Activated naive CD8-positive, alpha-beta T cell treated with anti-CD3 and anti-CD28 coated beads, Interleukin-2, amount 10 ng/mL, durations not matched to agents 7 days and 5 days (primary cell): ENCODE measurements at regions not wholly inside any gene's neighbourhood (a gene's known extent, or its start where the extent isn't known, plus 50 kb on each side); places are given as distances from the start of the nearest gene placed in this dataset.
"Not testable (repeated sequence)": the region's sequence is repeated elsewhere in the genome, so short reads cannot be mapped to it uniquely, and the experiment has no call there.

Experiments used
- ATAC-seq: fragments of 150-1000 bp; cut with Tn5 transposase; one replicate; pipeline ENCODE4 v1.10.0; 2021; ENCODE audit warnings: low read depth, moderate library complexity
- POLR2A ChIA-PET: fragments of 350-600 bp; sonication (Branson Sonifier 250); formaldehyde crosslinking; loops from one replicate; lab custom pipeline; 2021; ENCODE audit warnings: antibody characterized with exemption; lab: Charles Lee
- DNase-seq: peaks from one replicate; pipeline ENCODE4 v3.0.0; 2021
- H3K27ac Mint-ChIP-seq: one replicate; pipeline ENCODE4 v1.8.0; 2022; ENCODE audit warnings: mild to moderate bottlenecking, mixed read lengths
- H3K27me3 Mint-ChIP-seq: one replicate; pipeline ENCODE4 v1.8.0; 2022; ENCODE audit warnings: mild to moderate bottlenecking, moderate library complexity, mixed read lengths
- H3K36me3 Mint-ChIP-seq: one replicate; pipeline ENCODE4 v1.8.0; 2021; ENCODE audit warnings: mild to moderate bottlenecking, mixed read lengths
- H3K4me1 Mint-ChIP-seq: one replicate; pipeline ENCODE4 v1.8.0; 2021; ENCODE audit warnings: mixed read lengths
- H3K4me3 Mint-ChIP-seq: one replicate; pipeline ENCODE4 v1.8.0; 2022; ENCODE audit warnings: mild to moderate bottlenecking, moderate library complexity, mixed read lengths
- H3K9me3 Mint-ChIP-seq: one replicate; pipeline ENCODE4 v1.8.0; 2021; ENCODE audit warnings: mixed read lengths

GRCh38 chr6:104676679-104677078 lies 183.0 kb downstream of the HACE1 start:
- H3K27ac Mint-ChIP-seq, H3K36me3 Mint-ChIP-seq, H3K27me3 Mint-ChIP-seq, POLR2A ChIA-PET, H3K4me1 Mint-ChIP-seq, ATAC-seq, H3K4me3 Mint-ChIP-seq, DNase-seq: not testable (repeated sequence)
- peaks cover 14% of the 10 kb centered on the region for H3K9me3 Mint-ChIP-seq

- H3K27me3 Mint-ChIP-seq, DNase-seq, ATAC-seq, H3K4me1 Mint-ChIP-seq, H3K27ac Mint-ChIP-seq, H3K36me3 Mint-ChIP-seq, H3K4me3 Mint-ChIP-seq, POLR2A ChIA-PET: not testable (repeated sequence)
- peaks cover 14% of the 10 kb centered on the region for H3K9me3 Mint-ChIP-seq
These were observed 184.6 kb downstream of the HACE1 start for GRCh38 chr6:104675161-104675560.

GRCh38 chr6:104673078-104673477 lies 186.6 kb downstream of the HACE1 start:
- POLR2A ChIA-PET = not testable (repeated sequence)

GRCh38 chr6:104671591-104671891 lies 188.2 kb downstream of the HACE1 start:
- H3K9me3 Mint-ChIP-seq = peaks cover 14% of the 10 kb centered on the region
- H3K4me3 Mint-ChIP-seq, H3K36me3 Mint-ChIP-seq, H3K27me3 Mint-ChIP-seq, DNase-seq, H3K27ac Mint-ChIP-seq, H3K4me1 Mint-ChIP-seq, POLR2A ChIA-PET, ATAC-seq: not testable (repeated sequence)

More at GRCh38 chr6:104673078-104673477, 186.6 kb downstream of the HACE1 start:
- not testable (repeated sequence) for H3K27ac Mint-ChIP-seq, H3K4me1 Mint-ChIP-seq, ATAC-seq, DNase-seq, H3K36me3 Mint-ChIP-seq, H3K27me3 Mint-ChIP-seq, H3K4me3 Mint-ChIP-seq
- peaks cover 14% of the 10 kb centered on the region for H3K9me3 Mint-ChIP-seq

- H3K27ac Mint-ChIP-seq, H3K4me3 Mint-ChIP-seq, H3K36me3 Mint-ChIP-seq, H3K4me1 Mint-ChIP-seq, POLR2A ChIA-PET, DNase-seq, ATAC-seq, H3K27me3 Mint-ChIP-seq: not testable (repeated sequence)
- peaks cover 15% of the 10 kb centered on the region for H3K9me3 Mint-ChIP-seq
These were observed 188.7 kb downstream of the HACE1 start for GRCh38 chr6:104670834-104671590.

- Mint-ChIP-seq H3K9me3 (peaks cover 15% of the 10 kb centered on the region), H3K27me3 (peaks cover 6% of the 10 kb centered on the region), H3K27ac (no peak overlapping the region), H3K4me1 (no peaks in the 10 kb centered on the region), H3K36me3 (peaks cover 1% of the 10 kb centered on the region), H3K4me3 (no peak overlapping the region)
- DNase-seq (no peak), ATAC-seq (no peak)
- POLR2A ChIA-PET = no interaction called here
These were observed 190.2 kb downstream of the HACE1 start for GRCh38 chr6:104669483-104669882.

- Mint-ChIP-seq H3K36me3 (peaks cover 1% of the 10 kb centered on the region), H3K4me1 (peaks cover 6% of the 10 kb centered on the region), H3K9me3 (no peaks in the 10 kb centered on the region), H3K27ac (no peak overlapping the region), H3K4me3 (no peak overlapping the region), H3K27me3 (peaks cover 6% of the 10 kb centered on the region)
- ATAC-seq (no peak), DNase-seq (no peak)
- POLR2A ChIA-PET = no interaction called here
These were observed 203.5 kb downstream of the HACE1 start for GRCh38 chr6:104656235-104656634.

- ATAC-seq (no peak), DNase-seq (no peak)
- H3K27ac Mint-ChIP-seq = no peak overlapping the region
- peaks cover 1% of the 10 kb centered on the region for H3K36me3 Mint-ChIP-seq
- no peaks in the 10 kb centered on the region for H3K27me3 Mint-ChIP-seq
- H3K9me3 Mint-ChIP-seq = no peaks in the 10 kb centered on the region
- no peak overlapping the region for H3K4me3 Mint-ChIP-seq
- POLR2A ChIA-PET = no interaction called here
- peaks cover 6% of the 10 kb centered on the region for H3K4me1 Mint-ChIP-seq
These were observed 205.9 kb downstream of the HACE1 start for GRCh38 chr6:104653781-104654180.

GRCh38 chr6:104648347-104648746 lies 211.4 kb downstream of the HACE1 start:
- DNase-seq (no peak), ATAC-seq (no peak)
- no peak overlapping the region for H3K27ac Mint-ChIP-seq
- H3K9me3 Mint-ChIP-seq = no peaks in the 10 kb centered on the region
- no peak overlapping the region for H3K4me3 Mint-ChIP-seq
- no peaks in the 10 kb centered on the region for H3K4me1 Mint-ChIP-seq
- POLR2A ChIA-PET = no interaction called here
- no peaks in the 10 kb centered on the region for H3K27me3 Mint-ChIP-seq
- no peaks in the 10 kb centered on the region for H3K36me3 Mint-ChIP-seq

- no peak overlapping the region for H3K4me3 Mint-ChIP-seq
These were observed 214.9 kb downstream of the HACE1 start for GRCh38 chr6:104644848-104645247.

GRCh38 chr6:104642871-104643270 lies 216.8 kb downstream of the HACE1 start:
- Mint-ChIP-seq H3K9me3 (no peaks in the 10 kb centered on the region), H3K27ac (no peak overlapping the region)
- no peak for ATAC-seq

More at GRCh38 chr6:104644848-104645247, 214.9 kb downstream of the HACE1 start:
- Mint-ChIP-seq H3K36me3 (no peaks in the 10 kb centered on the region), H3K27me3 (no peaks in the 10 kb centered on the region), H3K4me1 (no peaks in the 10 kb centered on the region), H3K9me3 (no peaks in the 10 kb centered on the region), H3K27ac (no peak overlapping the region)
- ATAC-seq = no peak
- POLR2A ChIA-PET = no interaction called here
- no peak for DNase-seq

GRCh38 chr6:104640761-104641160 lies 219.0 kb downstream of the HACE1 start:
- no peak overlapping the region for H3K27ac Mint-ChIP-seq
- H3K9me3 Mint-ChIP-seq = no peaks in the 10 kb centered on the region
- H3K4me1 Mint-ChIP-seq = peaks cover 4% of the 10 kb centered on the region
- no peak overlapping the region for H3K4me3 Mint-ChIP-seq
- no peaks in the 10 kb centered on the region for H3K36me3 Mint-ChIP-seq
- ATAC-seq (no peak), DNase-seq (no peak)
- POLR2A ChIA-PET = no interaction called here
- peaks cover 2% of the 10 kb centered on the region for H3K27me3 Mint-ChIP-seq

More at GRCh38 chr6:104642871-104643270, 216.8 kb downstream of the HACE1 start:
- DNase-seq = no peak
- POLR2A ChIA-PET = no interaction called here
- no peak overlapping the region for H3K4me3 Mint-ChIP-seq
- H3K27me3 Mint-ChIP-seq = no peaks in the 10 kb centered on the region
- H3K4me1 Mint-ChIP-seq = peaks cover 4% of the 10 kb centered on the region
- no peaks in the 10 kb centered on the region for H3K36me3 Mint-ChIP-seq

GRCh38 chr6:104640150-104640700 lies 219.5 kb downstream of the HACE1 start:
- H3K36me3 Mint-ChIP-seq = no peaks in the 10 kb centered on the region
- POLR2A ChIA-PET = no interaction called here
- peaks cover 2% of the 10 kb centered on the region for H3K27me3 Mint-ChIP-seq
- no peaks in the 10 kb centered on the region for H3K9me3 Mint-ChIP-seq
- H3K27ac Mint-ChIP-seq = no peak overlapping the region
- H3K4me1 Mint-ChIP-seq = peaks cover 4% of the 10 kb centered on the region
- ATAC-seq (no peak), DNase-seq (no peak)
- no peak overlapping the region for H3K4me3 Mint-ChIP-seq

GRCh38 chr6:104639668-104640067 lies 220.1 kb downstream of the HACE1 start:
- no peaks in the 10 kb centered on the region for H3K36me3 Mint-ChIP-seq
- POLR2A ChIA-PET = no interaction called here
- H3K27me3 Mint-ChIP-seq = peaks cover 2% of the 10 kb centered on the region
- H3K9me3 Mint-ChIP-seq = no peaks in the 10 kb centered on the region
- ATAC-seq (no peak), DNase-seq (no peak)
- H3K4me3 Mint-ChIP-seq = no peak overlapping the region
- H3K4me1 Mint-ChIP-seq = peaks cover 4% of the 10 kb centered on the region
- H3K27ac Mint-ChIP-seq = no peak overlapping the region
